ENCODE measurements at regions not wholly inside any gene's neighbourhood (a gene's known extent, or its start where the extent isn't known, plus 50 kb on each side); places are given as distances from the start of the nearest gene placed in this dataset.

DNA sequence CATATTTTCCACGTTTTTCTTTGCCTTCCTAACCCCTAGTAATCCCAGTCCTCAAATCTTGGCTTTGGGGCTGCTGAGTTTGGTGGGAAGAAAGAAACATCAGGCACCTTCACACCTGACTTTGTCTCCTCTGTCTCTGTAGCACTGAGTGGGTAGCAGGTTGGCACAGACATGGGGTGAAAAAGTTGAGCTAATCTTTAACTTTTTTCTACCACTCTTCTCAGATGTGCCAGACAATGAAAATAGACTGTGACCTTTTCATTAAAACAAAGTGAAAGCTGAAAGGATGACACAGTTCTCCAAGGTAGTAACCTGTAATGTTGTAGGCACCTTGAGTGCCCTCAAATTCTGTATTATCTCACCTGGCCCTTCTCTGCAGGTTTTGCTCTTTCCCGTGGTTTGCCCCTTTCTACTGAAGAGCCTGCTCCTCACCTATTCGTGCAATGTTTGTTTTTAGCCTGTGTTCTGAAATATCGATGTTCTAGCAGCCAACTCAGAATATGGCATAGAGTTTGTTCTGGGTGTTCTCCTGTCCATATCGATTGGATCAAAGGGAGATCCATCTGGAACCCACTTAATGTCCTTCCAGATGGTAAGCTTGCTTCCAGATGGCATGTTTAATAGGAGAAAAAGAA is 57.8 kb upstream of the ATXN1 start:
- no peak overlapping the region for H3K4me3 ChIP-seq (ENCODE audit: low read depth in 1 of 5, low read length in 5 of 5)
- no peaks in the 10 kb centered on the region for H3K36me3 ChIP-seq (ENCODE audit: control insufficient read depth in 5 of 5, insufficient read depth in 5 of 5, low read length in 5 of 5)
- H3K4me1 ChIP-seq (ENCODE audit: control insufficient read depth in 5 of 5, insufficient read depth in 5 of 5, low read length in 5 of 5): no peaks in the 10 kb centered on the region
- no peak overlapping the region for H3K27ac ChIP-seq (ENCODE audit: low read depth, low read length)
- no peaks in the 10 kb centered on the region for H3K9me3 ChIP-seq (ENCODE audit: control insufficient read depth in 5 of 5, low read length in 5 of 5)
- no peak overlapping the region for H3K9ac ChIP-seq (ENCODE audit: low read length in 5 of 5)
- H3K27me3 ChIP-seq (ENCODE audit: control insufficient read depth in 5 of 5, insufficient read depth in 4 of 5, low read length in 5 of 5): no peaks in the 10 kb centered on the region

DNA sequence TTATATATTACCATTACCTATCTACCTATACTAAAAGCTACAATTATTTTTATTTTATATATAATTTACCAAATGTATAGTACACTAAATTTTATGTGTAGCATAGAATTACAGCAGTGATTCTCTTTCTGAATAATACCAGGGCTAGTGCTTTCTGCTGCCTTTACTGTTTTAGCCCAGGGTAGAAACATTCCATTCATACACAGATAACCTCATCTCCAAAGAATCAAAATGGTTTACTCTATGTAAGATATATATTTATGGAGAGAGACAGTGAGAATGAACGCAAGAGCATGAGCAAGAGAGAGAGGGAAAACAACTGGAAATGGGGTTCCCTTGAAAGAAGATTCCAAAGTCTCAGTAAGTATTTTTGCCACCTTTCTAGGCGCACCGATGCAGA is 56.3 kb upstream of the ATXN1 start:
- no peak overlapping the region for H3K27ac ChIP-seq (ENCODE audit: low read depth, low read length)
- H3K36me3 ChIP-seq (ENCODE audit: control insufficient read depth in 5 of 5, insufficient read depth in 5 of 5, low read length in 5 of 5): no peaks in the 10 kb centered on the region
- H3K9ac ChIP-seq (ENCODE audit: low read length in 5 of 5): no peak overlapping the region
- peaks cover 5 to 9% (median 6%) of the 10 kb centered on the region in 5 donors for H3K9me3 ChIP-seq (ENCODE audit: control insufficient read depth in 5 of 5, low read length in 5 of 5)
- no peaks in the 10 kb centered on the region for H3K4me1 ChIP-seq (ENCODE audit: control insufficient read depth in 5 of 5, insufficient read depth in 5 of 5, low read length in 5 of 5)
- no peak overlapping the region for H3K4me3 ChIP-seq (ENCODE audit: low read depth in 1 of 5, low read length in 5 of 5)
- H3K27me3 ChIP-seq (ENCODE audit: control insufficient read depth in 5 of 5, insufficient read depth in 4 of 5, low read length in 5 of 5): no peaks in the 10 kb centered on the region

DNA sequence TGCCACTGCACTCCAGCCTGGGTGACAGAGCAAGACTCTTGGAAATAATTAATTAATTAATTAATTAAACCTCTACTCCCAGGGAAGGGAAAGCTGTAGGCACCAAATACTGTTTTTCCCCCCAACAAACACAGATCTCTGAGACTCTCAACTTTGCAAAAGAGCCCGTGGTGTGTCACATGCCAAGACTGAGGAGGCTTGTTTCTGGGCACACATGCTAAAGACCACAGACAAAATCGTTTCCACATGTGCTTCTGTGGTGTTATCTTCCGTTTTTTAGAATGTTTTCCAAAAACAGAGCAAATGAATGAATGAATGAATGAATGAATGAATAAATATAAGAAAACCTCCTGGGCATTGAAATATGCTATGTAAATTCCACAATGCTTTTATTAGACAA is 55.6 kb upstream of the ATXN1 start:
- Histone ChIP-seq H3K4me3 (ENCODE audit: low read depth in 1 of 5, low read length in 5 of 5) (no peak overlapping the region), H3K9ac (ENCODE audit: low read length in 5 of 5) (no peak overlapping the region), H3K9me3 (ENCODE audit: control insufficient read depth in 5 of 5, low read length in 5 of 5) (peaks cover 8 to 16% (median 12%) of the 10 kb centered on the region in 5 donors), H3K4me1 (ENCODE audit: control insufficient read depth in 5 of 5, insufficient read depth in 5 of 5, low read length in 5 of 5) (no peaks in the 10 kb centered on the region), H3K36me3 (ENCODE audit: control insufficient read depth in 5 of 5, insufficient read depth in 5 of 5, low read length in 5 of 5) (no peaks in the 10 kb centered on the region), H3K27me3 (ENCODE audit: control insufficient read depth in 5 of 5, insufficient read depth in 4 of 5, low read length in 5 of 5) (no peaks in the 10 kb centered on the region), H3K27ac (ENCODE audit: low read depth, low read length) (no peak overlapping the region)

DNA sequence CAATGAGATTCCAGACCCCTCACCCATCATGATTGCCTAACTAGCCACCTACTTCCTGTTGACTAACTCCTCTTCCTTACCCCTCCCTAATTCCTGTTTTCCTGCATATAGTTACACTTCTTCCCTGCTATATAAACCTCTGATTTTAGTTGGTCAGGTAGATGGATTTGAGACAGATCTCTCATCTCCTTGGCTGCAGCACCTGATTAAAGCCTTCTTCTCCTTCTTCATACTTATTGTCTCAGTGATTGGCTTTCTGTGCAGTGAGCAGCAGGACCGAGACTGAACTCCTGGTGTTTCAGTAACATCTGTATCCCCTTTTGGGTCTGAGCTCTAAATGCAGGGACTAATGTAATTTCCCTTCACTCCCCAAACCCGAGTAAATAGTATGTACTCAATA is 51.7 kb upstream of the ATXN1 start:
- Histone ChIP-seq H3K4me3 (ENCODE audit: low read depth in 1 of 5, low read length in 5 of 5) (no peak overlapping the region), H3K36me3 (ENCODE audit: control insufficient read depth in 5 of 5, insufficient read depth in 5 of 5, low read length in 5 of 5) (no peaks in the 10 kb centered on the region), H3K27ac (ENCODE audit: low read depth, low read length) (no peak overlapping the region), H3K27me3 (ENCODE audit: control insufficient read depth in 5 of 5, insufficient read depth in 4 of 5, low read length in 5 of 5) (no peaks in the 10 kb centered on the region), H3K4me1 (ENCODE audit: control insufficient read depth in 5 of 5, insufficient read depth in 5 of 5, low read length in 5 of 5) (no peaks in the 10 kb centered on the region), H3K9me3 (ENCODE audit: control insufficient read depth in 5 of 5, low read length in 5 of 5) (peaks cover 8 to 21% (median 12%) of the 10 kb centered on the region in 5 donors), H3K9ac (ENCODE audit: low read length in 5 of 5) (no peak overlapping the region)

DNA sequence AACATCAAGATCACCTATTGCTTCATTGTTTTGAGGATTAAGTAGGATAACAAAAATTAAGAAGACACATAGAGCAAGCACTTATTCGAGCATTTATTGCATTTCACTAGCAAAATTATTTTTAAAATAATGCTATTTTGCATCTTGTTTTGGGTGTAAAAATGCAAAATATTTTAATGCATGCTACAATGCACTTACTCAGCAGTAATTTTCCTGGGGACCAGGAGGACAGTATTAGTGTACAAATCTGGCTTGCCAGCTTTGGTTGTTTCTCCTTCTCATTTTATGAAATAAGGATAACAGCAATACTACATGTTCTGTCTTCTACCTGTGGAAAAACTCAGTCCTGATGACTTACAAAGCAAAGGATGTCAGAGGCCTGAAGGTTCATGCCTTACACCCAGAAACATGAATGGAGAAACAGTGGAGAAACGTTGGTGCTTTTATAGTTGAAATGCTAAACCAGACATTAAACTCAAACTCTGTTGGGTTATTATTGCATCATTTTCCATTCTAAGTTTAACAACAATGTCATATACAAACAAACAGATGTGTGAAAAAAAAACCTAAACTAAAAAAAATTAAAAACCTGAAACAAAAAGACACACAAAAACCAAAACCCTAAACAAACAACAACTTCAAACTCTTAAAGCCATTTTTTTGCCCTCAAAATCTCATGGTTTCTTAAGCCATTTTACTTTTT is 50.2 kb upstream of the ATXN1 start:
- Histone ChIP-seq H3K4me1 (ENCODE audit: control insufficient read depth in 5 of 5, insufficient read depth in 5 of 5, low read length in 5 of 5) (no peaks in the 10 kb centered on the region), H3K9me3 (ENCODE audit: control insufficient read depth in 5 of 5, low read length in 5 of 5) (peaks cover 8 to 21% (median 12%) of the 10 kb centered on the region in 5 donors), H3K27me3 (ENCODE audit: control insufficient read depth in 5 of 5, insufficient read depth in 4 of 5, low read length in 5 of 5) (no peaks in the 10 kb centered on the region), H3K36me3 (ENCODE audit: control insufficient read depth in 5 of 5, insufficient read depth in 5 of 5, low read length in 5 of 5) (no peaks in the 10 kb centered on the region), H3K27ac (ENCODE audit: low read depth, low read length) (no peak overlapping the region), H3K9ac (ENCODE audit: low read length in 5 of 5) (no peak overlapping the region), H3K4me3 (ENCODE audit: low read depth in 1 of 5, low read length in 5 of 5) (no peak overlapping the region)

All from subcutaneous abdominal adipose tissue (tissue), 5 donors.